ENCODE measurements at regions not wholly inside any gene's neighbourhood (a gene's known extent, or its start where the extent isn't known, plus 50 kb on each side); places are given as distances from the start of the nearest gene placed in this dataset.

DNA sequence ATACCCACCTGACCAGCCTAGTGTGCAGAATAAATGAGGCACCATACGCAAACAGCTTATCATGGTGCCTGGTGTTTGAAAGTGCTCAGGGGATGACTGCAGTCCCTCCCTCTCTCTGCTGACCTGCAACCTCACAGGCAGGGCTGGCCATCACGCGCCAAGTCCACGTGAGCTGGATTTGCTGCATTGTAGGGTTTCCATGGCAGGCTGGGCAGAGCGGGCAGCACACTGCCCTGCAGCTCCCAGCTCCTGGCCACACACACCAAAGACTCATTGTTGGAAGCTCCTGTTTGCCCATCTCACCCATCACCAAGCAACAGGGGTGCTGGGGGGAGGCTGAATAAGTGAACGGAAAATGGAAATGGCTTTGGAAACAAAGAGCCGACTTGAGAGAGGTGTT lies 81.8 kb downstream of the IRX3 start:
- Histone ChIP-seq H4K20me1 (replicated peaks; ENCODE audit: control insufficient read depth, extremely low read depth, insufficient read depth, low read length) (no peaks in the 10 kb centered on the region), H3K9me3 (replicated peaks; ENCODE audit: control insufficient read depth, insufficient read depth, low read length) (no peaks in the 10 kb centered on the region), H3K79me2 (ENCODE audit: control insufficient read depth, insufficient read depth, low read length) (no peaks in the 10 kb centered on the region), H3K4me3 (replicated peaks in 1 of 3; ENCODE audit: insufficient read depth in 1 of 3, low read depth in 1 of 3, low read length in 3 of 3) (no peak overlapping the region), H3K4me2 (ENCODE audit: insufficient read depth, low read length) (no peak overlapping the region), H3K9ac (replicated peaks; ENCODE audit: extremely low read depth, insufficient read depth, low read length) (no peak overlapping the region), H2AFZ (ENCODE audit: low read depth, low read length) (no peak overlapping the region), H3K4me1 (ENCODE audit: control insufficient read depth, extremely low read depth, insufficient read depth, low read length) (no peaks in the 10 kb centered on the region), H3K27me3 (ENCODE audit: control insufficient read depth in 2 of 2, insufficient read depth in 2 of 2, low read length in 2 of 2) (no peaks in the 10 kb centered on the region), H3K9me1 (replicated peaks; ENCODE audit: control insufficient read depth, extremely low read depth, insufficient read depth, low read length) (no peaks in the 10 kb centered on the region), H3K36me3 (ENCODE audit: control insufficient read depth in 2 of 2, extremely low read depth in 1 of 2, insufficient read depth in 2 of 2, low read length in 2 of 2) (no peaks in the 10 kb centered on the region), H3K27ac (ENCODE audit: insufficient read depth, low read depth, low read length) (no peak overlapping the region)
- ChIA-PET CTCF (interaction anchor here (1.2 kb wide), 1 partner anchor 26 kb away, joined by 3 read pairs; no protein-coding TSS in a partner anchor), POLR2A (no interaction called here)
- dilution Hi-C loops (cut with MboI; ENCODE audit: extremely low pct_ligation_motif_present, low sequenced_read_pairs), result no loop called here
- no peak for DNase-seq (ENCODE audit: low read depth, low spot score)
- no peak for TF ChIP-seq GATA2 (IDR thresholded peaks at IDR 0.05; ENCODE audit: insufficient read depth, insufficient read length, low read depth, low read length)
- no peak for TF ChIP-seq EZH2 (IDR thresholded peaks at IDR 0.05; ENCODE audit: borderline replicate concordance, low read depth, low read length, severe bottlenecking)
- TF ChIP-seq, protein P1, sequence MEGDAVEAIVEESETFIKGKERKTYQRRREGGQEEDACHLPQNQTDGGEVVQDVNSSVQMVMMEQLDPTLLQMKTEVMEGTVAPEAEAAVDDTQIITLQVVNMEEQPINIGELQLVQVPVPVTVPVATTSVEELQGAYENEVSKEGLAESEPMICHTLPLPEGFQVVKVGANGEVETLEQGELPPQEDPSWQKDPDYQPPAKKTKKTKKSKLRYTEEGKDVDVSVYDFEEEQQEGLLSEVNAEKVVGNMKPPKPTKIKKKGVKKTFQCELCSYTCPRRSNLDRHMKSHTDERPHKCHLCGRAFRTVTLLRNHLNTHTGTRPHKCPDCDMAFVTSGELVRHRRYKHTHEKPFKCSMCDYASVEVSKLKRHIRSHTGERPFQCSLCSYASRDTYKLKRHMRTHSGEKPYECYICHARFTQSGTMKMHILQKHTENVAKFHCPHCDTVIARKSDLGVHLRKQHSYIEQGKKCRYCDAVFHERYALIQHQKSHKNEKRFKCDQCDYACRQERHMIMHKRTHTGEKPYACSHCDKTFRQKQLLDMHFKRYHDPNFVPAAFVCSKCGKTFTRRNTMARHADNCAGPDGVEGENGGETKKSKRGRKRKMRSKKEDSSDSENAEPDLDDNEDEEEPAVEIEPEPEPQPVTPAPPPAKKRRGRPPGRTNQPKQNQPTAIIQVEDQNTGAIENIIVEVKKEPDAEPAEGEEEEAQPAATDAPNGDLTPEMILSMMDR (IDR thresholded peaks at IDR 0.05; ENCODE audit: extremely low read depth in 1 of 2, insufficient read depth in 1 of 2, low read depth in 1 of 2, low read length in 2 of 2), result no peak
- TF ChIP-seq POLR2AphosphoS5 (IDR thresholded peaks at IDR 0.05; ENCODE audit: insufficient read depth, low read depth, low read length), result no peak
- TF ChIP-seq MYC (IDR thresholded peaks at IDR 0.05; ENCODE audit: low read depth, low read length), result no peak
- TF ChIP-seq JUN (IDR thresholded peaks at IDR 0.05; ENCODE audit: borderline replicate concordance, insufficient read depth, insufficient read length, low read depth), result no peak
- no peak for TF ChIP-seq POLR2A (IDR thresholded peaks at IDR 0.05; ENCODE audit: low read depth, low read length)
- TF ChIP-seq FOS (IDR thresholded peaks at IDR 0.05; ENCODE audit: borderline replicate concordance, insufficient read depth, low read length), result no peak
- TF ChIP-seq, protein P2, sequence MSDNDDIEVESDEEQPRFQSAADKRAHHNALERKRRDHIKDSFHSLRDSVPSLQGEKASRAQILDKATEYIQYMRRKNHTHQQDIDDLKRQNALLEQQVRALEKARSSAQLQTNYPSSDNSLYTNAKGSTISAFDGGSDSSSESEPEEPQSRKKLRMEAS (IDR thresholded peaks at IDR 0.05; ENCODE audit: insufficient read depth, insufficient read length), result no peak
- intact Hi-C loops (cut with micrococcal nuclease), result no loop called here
- BruUV-seq (replicated peaks), result no TSS peak
- no peak for FAIRE-seq

Measured in endothelial cell of umbilical vein (primary cell).